ENCODE measurements at regions not wholly inside any gene's neighbourhood (a gene's known extent, or its start where the extent isn't known, plus 50 kb on each side); places are given as distances from the start of the nearest gene placed in this dataset.
"Not testable (repeated sequence)": the region's sequence is repeated elsewhere in the genome, so short reads cannot be mapped to it uniquely, and the experiment has no call there.

DNA sequence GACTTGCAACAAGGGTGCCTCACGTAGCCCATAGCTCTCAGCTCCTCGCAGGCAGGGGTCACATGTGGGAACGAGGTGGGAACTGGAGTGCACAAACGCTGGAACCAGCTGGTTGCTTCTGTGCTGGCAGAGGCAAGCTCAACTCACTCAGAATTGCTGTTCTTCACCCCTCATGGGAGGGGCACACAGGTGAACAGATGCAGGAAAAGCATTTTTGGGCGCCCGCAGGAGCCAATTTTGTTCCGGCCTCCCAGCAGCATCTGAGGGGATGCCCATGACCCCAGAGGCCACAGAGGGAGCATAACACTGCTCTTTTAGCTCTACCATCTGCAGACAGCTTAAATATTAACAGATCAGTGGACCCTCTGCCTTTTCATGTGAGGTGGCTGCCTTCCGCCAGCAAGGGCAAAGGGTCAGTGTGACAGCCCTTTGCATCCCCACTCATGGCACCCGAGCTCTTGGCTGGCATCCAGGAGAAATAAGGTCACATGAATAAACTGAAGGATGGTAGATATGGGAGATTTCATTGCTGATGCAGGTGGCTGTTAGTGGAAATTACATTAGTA, 196.2 kb downstream of the SLCO4C1 start:
- no peaks in the 10 kb centered on the region for H3K36me3 ChIP-seq (ENCODE audit: control insufficient read depth in 2 of 3, insufficient read depth in 3 of 3, low read length in 3 of 3)
- no peaks in the 10 kb centered on the region for H3K4me1 ChIP-seq (ENCODE audit: control insufficient read depth in 2 of 3, insufficient read depth in 2 of 3, low read depth in 1 of 3, low read length in 3 of 3)
- no peak overlapping the region for H3K9ac ChIP-seq (ENCODE audit: low read length in 3 of 3)
- H3K4me3 ChIP-seq (ENCODE audit: low read length in 3 of 3), result no peak overlapping the region
- DNase-seq, result peak in 3 of 5 donors; percentile 11 to 46 (median 17)
- H3K27ac ChIP-seq (ENCODE audit: low read depth in 2 of 2, low read length in 2 of 2), result no peak overlapping the region
- no peak for FAIRE-seq
- no peaks in the 10 kb centered on the region for H3K9me3 ChIP-seq (ENCODE audit: control insufficient read depth in 2 of 3, insufficient read depth in 1 of 3, low read length in 3 of 3)
- TF ChIP-seq, protein P1, sequence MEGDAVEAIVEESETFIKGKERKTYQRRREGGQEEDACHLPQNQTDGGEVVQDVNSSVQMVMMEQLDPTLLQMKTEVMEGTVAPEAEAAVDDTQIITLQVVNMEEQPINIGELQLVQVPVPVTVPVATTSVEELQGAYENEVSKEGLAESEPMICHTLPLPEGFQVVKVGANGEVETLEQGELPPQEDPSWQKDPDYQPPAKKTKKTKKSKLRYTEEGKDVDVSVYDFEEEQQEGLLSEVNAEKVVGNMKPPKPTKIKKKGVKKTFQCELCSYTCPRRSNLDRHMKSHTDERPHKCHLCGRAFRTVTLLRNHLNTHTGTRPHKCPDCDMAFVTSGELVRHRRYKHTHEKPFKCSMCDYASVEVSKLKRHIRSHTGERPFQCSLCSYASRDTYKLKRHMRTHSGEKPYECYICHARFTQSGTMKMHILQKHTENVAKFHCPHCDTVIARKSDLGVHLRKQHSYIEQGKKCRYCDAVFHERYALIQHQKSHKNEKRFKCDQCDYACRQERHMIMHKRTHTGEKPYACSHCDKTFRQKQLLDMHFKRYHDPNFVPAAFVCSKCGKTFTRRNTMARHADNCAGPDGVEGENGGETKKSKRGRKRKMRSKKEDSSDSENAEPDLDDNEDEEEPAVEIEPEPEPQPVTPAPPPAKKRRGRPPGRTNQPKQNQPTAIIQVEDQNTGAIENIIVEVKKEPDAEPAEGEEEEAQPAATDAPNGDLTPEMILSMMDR (IDR thresholded peaks at IDR 0.05; ENCODE audit: borderline replicate concordance, extremely low read depth, insufficient read depth), result no peak
- H3K27me3 ChIP-seq (ENCODE audit: control insufficient read depth, insufficient read depth, low read length), result no peaks in the 10 kb centered on the region
- intact Hi-C loops (cut with DNase I), result no loop called here

DNA sequence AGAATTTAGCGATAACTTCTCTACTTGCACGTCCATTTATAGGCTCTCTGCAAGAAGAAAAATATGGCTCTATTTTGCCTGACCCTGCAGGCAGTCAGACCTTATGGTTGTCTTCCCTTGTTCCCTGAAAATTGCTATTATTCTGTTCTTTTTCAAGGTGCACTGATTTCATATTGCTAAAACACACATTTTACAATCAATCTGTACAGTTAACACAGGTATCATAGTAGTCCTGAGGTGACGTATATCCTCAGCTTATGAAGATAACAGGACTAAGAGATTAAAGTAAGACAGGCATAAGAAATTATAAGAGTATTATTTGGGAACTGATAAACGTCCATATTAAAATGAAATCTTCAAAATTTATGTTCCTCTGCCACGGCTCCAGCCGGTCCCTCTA, 197.0 kb downstream of the SLCO4C1 start:
- H3K4me1 ChIP-seq (ENCODE audit: control insufficient read depth in 2 of 3, insufficient read depth in 2 of 3, low read depth in 1 of 3, low read length in 3 of 3); H3K4me3 ChIP-seq (ENCODE audit: low read length in 3 of 3); FAIRE-seq; H3K9ac ChIP-seq (ENCODE audit: low read length in 3 of 3); H3K36me3 ChIP-seq (ENCODE audit: control insufficient read depth in 2 of 3, insufficient read depth in 3 of 3, low read length in 3 of 3); H3K9me3 ChIP-seq (ENCODE audit: control insufficient read depth in 2 of 3, insufficient read depth in 1 of 3, low read length in 3 of 3); intact Hi-C loops (cut with DNase I); H3K27me3 ChIP-seq (ENCODE audit: control insufficient read depth, insufficient read depth, low read length); H3K27ac ChIP-seq (ENCODE audit: low read depth in 2 of 2, low read length in 2 of 2); DNase-seq: not testable (repeated sequence)

DNA sequence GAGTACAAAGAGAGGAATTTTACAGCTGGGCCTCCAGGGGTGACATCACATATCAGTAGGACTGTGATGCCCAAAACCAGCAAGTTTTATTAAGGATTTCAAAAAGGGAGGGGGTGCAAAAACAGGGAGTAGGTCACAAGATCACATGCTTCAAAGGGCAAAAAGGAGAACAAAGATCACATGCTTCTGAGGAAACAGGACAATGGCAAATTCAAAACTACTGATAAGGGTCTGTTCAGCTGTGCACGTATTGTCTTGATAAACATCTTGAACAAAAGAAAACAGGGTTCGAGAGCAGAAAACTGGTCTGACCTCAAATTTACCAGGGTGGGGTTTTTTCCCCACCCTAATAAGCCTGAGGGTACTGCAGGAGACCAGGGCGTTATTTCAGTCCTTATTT, 197.5 kb downstream of the SLCO4C1 start:
- H3K27ac ChIP-seq (ENCODE audit: low read depth in 2 of 2, low read length in 2 of 2); H3K9me3 ChIP-seq (ENCODE audit: control insufficient read depth in 2 of 3, insufficient read depth in 1 of 3, low read length in 3 of 3); DNase-seq; intact Hi-C loops (cut with DNase I); H3K27me3 ChIP-seq (ENCODE audit: control insufficient read depth, insufficient read depth, low read length); H3K4me1 ChIP-seq (ENCODE audit: control insufficient read depth in 2 of 3, insufficient read depth in 2 of 3, low read depth in 1 of 3, low read length in 3 of 3); H3K4me3 ChIP-seq (ENCODE audit: low read length in 3 of 3); H3K9ac ChIP-seq (ENCODE audit: low read length in 3 of 3); FAIRE-seq; H3K36me3 ChIP-seq (ENCODE audit: control insufficient read depth in 2 of 3, insufficient read depth in 3 of 3, low read length in 3 of 3): not testable (repeated sequence)

DNA sequence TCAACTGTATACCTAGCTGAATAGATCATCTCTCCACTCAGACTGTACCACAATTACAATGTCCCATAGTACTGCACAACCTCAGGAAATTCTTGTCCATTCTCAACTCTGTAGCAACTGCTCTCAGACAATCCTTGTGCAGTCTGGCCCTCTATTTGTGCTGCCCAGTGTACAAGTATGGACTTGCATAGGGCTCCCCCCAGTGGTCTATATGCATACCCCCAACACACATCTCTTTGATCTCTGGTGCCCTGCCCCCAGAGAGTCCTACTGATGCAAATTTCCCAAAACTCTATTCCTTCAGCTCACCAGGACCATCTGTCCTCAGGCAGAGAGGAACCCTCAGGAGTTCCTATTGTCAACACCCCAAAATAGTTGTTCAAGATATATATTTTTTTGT, 205.3 kb downstream of the SLCO4C1 start:
- Histone ChIP-seq H3K4me3 (ENCODE audit: low read length in 3 of 3) (no peak overlapping the region), H3K4me1 (ENCODE audit: control insufficient read depth in 2 of 3, insufficient read depth in 2 of 3, low read depth in 1 of 3, low read length in 3 of 3) (no peaks in the 10 kb centered on the region), H3K27me3 (ENCODE audit: control insufficient read depth, insufficient read depth, low read length) (no peaks in the 10 kb centered on the region), H3K36me3 (ENCODE audit: control insufficient read depth in 2 of 3, insufficient read depth in 3 of 3, low read length in 3 of 3) (no peaks in the 10 kb centered on the region), H3K9ac (ENCODE audit: low read length in 3 of 3) (no peak overlapping the region), H3K9me3 (ENCODE audit: control insufficient read depth in 2 of 3, insufficient read depth in 1 of 3, low read length in 3 of 3) (no peaks in the 10 kb centered on the region), H3K27ac (ENCODE audit: low read depth in 2 of 2, low read length in 2 of 2) (no peak overlapping the region)
- FAIRE-seq, result no peak
- TF ChIP-seq, protein P1 (IDR thresholded peaks at IDR 0.05; ENCODE audit: borderline replicate concordance, extremely low read depth, insufficient read depth), result no peak
- intact Hi-C loops (cut with DNase I), result no loop called here
- DNase-seq, result peak in 2 of 5 donors; percentile 8 to 13
